ENCODE measurements at regions not wholly inside any gene's neighbourhood (a gene's known extent, or its start where the extent isn't known, plus 50 kb on each side); places are given as distances from the start of the nearest gene placed in this dataset.
A peak's percentile ranks its signal among the peaks of the same experiment; 100 is the strongest.

DNA sequence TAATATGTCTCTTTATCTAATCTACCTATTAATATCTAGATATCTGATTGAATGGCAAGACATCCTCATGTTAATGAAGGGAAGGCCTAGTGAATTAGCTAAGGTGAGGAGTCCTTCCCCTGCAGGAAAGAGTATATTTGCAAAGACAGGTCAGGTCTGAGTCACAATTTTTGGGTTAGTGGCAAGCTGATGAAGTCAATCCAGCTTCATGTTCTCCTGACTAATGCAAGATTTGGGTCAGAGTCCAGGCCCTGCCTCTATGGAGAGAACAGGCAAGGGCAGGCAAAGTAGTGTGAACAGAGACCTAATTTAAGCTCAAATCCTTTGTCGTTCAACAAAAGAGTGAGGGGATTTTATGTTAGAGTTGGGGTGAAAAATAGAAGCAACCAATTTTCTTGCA lies 496.7 kb downstream of the BMP2 start:
- in situ Hi-C loops (cut with MboI; ENCODE audit: low sequenced_read_pairs in 4 of 4) = no loop called here

DNA sequence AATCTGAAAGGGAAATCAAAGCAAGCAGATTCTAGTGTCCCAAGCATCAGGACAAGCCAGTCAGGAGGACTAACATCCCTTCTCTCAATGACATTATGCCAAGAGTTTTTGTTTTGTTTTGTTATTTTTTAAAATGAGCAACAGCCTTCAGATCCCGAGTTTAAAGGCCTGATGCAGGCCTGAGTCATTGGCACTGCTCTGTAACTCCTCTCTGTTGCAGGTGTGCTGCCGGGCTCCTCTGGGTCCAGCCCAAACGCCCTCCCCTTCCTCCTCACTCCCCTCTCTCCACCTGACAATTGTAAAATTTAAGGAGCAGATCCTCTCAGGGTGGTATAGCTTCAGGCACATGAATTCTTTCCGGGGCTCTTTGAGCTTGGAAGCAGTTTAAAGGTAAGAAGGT lies 502.0 kb downstream of the BMP2 start:
- Histone ChIP-seq H3K9me3 (no peaks in the 10 kb centered on the region), H3K27me3 (no peaks in the 10 kb centered on the region), H3K4me1 (no peaks in the 10 kb centered on the region), H3K27ac (no peak overlapping the region), H3K4me3 (no peak overlapping the region), H3K36me3 (no peaks in the 10 kb centered on the region)
- DNase-seq (no peak), ATAC-seq (no peak)
- in situ Hi-C loops (cut with MboI; ENCODE audit: low sequenced_read_pairs in 4 of 4) = no loop called here
- TF ChIP-seq, protein P1, sequence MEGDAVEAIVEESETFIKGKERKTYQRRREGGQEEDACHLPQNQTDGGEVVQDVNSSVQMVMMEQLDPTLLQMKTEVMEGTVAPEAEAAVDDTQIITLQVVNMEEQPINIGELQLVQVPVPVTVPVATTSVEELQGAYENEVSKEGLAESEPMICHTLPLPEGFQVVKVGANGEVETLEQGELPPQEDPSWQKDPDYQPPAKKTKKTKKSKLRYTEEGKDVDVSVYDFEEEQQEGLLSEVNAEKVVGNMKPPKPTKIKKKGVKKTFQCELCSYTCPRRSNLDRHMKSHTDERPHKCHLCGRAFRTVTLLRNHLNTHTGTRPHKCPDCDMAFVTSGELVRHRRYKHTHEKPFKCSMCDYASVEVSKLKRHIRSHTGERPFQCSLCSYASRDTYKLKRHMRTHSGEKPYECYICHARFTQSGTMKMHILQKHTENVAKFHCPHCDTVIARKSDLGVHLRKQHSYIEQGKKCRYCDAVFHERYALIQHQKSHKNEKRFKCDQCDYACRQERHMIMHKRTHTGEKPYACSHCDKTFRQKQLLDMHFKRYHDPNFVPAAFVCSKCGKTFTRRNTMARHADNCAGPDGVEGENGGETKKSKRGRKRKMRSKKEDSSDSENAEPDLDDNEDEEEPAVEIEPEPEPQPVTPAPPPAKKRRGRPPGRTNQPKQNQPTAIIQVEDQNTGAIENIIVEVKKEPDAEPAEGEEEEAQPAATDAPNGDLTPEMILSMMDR (IDR thresholded peaks at IDR 0.05 in 4 of 5, conservative IDR thresholded peaks at IDR 0.05 in 1 of 5) = no peak
- TF ChIP-seq POLR2A (IDR thresholded peaks at IDR 0.05) = no peak
- intact Hi-C loops (cut with DNase I; ENCODE audit: low total_unique reads) = no loop called here

More for the DNA sequence above, 496.7 kb downstream of the BMP2 start:
- no peaks in the 10 kb centered on the region for H3K27me3 ChIP-seq
- H3K4me1 ChIP-seq = no peaks in the 10 kb centered on the region
- TF ChIP-seq, protein P1 (IDR thresholded peaks at IDR 0.05 in 4 of 5, conservative IDR thresholded peaks at IDR 0.05 in 1 of 5) = no peak
- no peak for TF ChIP-seq POLR2A (IDR thresholded peaks at IDR 0.05)
- no peak for ATAC-seq
- intact Hi-C loops (cut with DNase I; ENCODE audit: low total_unique reads) = no loop called here
- no peak overlapping the region for H3K27ac ChIP-seq
- DNase-seq = no peak
- no peaks in the 10 kb centered on the region for H3K36me3 ChIP-seq
- no peaks in the 10 kb centered on the region for H3K9me3 ChIP-seq
- H3K4me3 ChIP-seq = no peak overlapping the region

DNA sequence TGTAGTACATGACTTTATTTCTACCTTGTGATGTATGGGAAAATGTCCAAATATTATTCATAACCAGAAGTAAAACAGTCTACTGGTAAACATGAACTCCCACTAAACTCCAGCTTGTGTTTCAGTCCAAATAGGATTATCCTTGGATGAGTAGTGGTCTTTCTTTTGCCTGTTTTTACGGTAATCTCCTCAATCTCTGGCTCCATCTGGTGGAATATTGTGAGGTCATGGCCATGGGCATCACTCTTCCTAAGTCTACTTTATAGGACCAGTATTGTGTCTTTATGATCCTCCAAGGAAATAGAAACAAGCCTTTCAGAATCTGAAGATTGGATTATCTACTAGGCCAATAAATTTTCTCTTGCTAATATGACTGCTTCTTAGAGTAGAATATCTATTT lies 505.0 kb downstream of the BMP2 start:
- H3K36me3 ChIP-seq = no peaks in the 10 kb centered on the region
- no peaks in the 10 kb centered on the region for H3K9me3 ChIP-seq
- H3K27me3 ChIP-seq = no peaks in the 10 kb centered on the region
- intact Hi-C loops (cut with DNase I; ENCODE audit: low total_unique reads) = no loop called here
- H3K4me3 ChIP-seq = no peak overlapping the region
- no peak overlapping the region for H3K27ac ChIP-seq
- in situ Hi-C loops (cut with MboI; ENCODE audit: low sequenced_read_pairs in 4 of 4) = no loop called here
- ATAC-seq = no peak
- H3K4me1 ChIP-seq = no peaks in the 10 kb centered on the region
- TF ChIP-seq, protein P1 (IDR thresholded peaks at IDR 0.05 in 4 of 5, conservative IDR thresholded peaks at IDR 0.05 in 1 of 5) = no peak
- TF ChIP-seq POLR2A (IDR thresholded peaks at IDR 0.05) = no peak
- no peak for DNase-seq

DNA sequence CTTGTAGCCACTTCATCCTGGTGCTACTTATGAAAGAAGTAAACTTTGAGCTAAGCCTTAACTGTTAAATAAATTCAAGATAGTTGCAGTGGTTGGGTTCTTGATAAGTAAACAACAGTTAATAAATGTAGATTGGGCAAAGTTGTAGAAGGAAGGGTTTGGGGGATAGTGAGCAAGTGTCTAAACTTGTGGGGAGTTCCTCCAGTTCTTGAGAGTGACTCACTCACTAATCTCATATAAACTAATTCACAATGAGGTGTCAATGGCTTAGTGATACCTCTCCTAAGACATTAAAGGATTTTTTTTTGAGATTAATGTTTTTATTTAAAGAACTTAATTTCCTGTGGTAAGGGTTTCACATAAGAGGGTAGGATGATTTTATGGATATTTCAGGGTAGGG lies 507.4 kb downstream of the BMP2 start:
- H3K4me3 ChIP-seq = no peak overlapping the region
- H3K9me3 ChIP-seq = no peaks in the 10 kb centered on the region
- in situ Hi-C loops (cut with MboI; ENCODE audit: low sequenced_read_pairs in 4 of 4) = loop anchor here (25.0 kb wide), 3 partner anchors 438 to 1138 kb away; partner anchors contain the start of gene BMP2 (in 3 of the 4)
- no peaks in the 10 kb centered on the region for H3K36me3 ChIP-seq
- no peaks in the 10 kb centered on the region for H3K27me3 ChIP-seq
- no peak for ATAC-seq
- H3K4me1 ChIP-seq = no peaks in the 10 kb centered on the region
- no peak overlapping the region for H3K27ac ChIP-seq
- TF ChIP-seq, protein P1 (IDR thresholded peaks at IDR 0.05 in 4 of 5, conservative IDR thresholded peaks at IDR 0.05 in 1 of 5) = no peak
- TF ChIP-seq POLR2A (IDR thresholded peaks at IDR 0.05) = no peak
- no peak for DNase-seq
- intact Hi-C loops (cut with DNase I; ENCODE audit: low total_unique reads) = no loop called here

DNA sequence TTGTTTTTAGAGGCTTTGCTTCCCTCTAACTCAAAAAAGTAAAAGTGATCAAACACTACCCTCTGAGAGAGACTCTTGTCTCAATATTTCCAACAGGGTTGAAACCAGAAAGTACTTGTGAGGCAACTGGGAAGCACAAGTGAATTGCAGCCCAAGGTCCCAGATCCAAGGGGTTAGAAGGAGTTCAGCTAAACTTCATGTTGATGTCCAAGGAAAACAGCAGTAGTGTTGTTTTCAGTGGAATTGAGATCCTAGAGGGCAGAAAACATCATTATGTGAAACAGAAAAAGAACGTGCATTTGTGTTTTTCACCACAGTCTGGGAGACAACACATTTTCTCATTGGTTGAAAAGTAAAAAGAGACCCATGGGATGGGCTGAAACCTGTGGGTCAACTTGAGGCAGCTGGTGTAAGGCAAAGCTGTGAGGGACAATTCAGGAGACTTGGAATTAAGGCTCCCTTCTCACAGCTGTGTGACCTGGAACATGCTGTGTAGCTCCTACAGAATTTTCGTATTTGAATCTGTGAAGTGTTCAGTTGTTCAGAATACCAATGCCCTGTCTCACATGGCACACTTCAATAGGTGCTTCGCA lies 508.3 kb downstream of the BMP2 start:
- no peaks in the 10 kb centered on the region for H3K36me3 ChIP-seq
- DNase-seq (no peak), ATAC-seq (peak in 1 of 2 donors; percentile 42)
- in situ Hi-C loops (cut with MboI; ENCODE audit: low sequenced_read_pairs in 4 of 4) = loop anchor here (25.0 kb wide), 3 partner anchors 438 to 1138 kb away; partner anchors contain the start of gene BMP2 (in 3 of the 4)
- no peak overlapping the region for H3K27ac ChIP-seq
- TF ChIP-seq, protein P1 (IDR thresholded peaks at IDR 0.05 in 4 of 5, conservative IDR thresholded peaks at IDR 0.05 in 1 of 5) = no peak
- no peak for TF ChIP-seq POLR2A (IDR thresholded peaks at IDR 0.05)
- H3K4me3 ChIP-seq = no peak overlapping the region
- H3K27me3 ChIP-seq = no peaks in the 10 kb centered on the region
- no peaks in the 10 kb centered on the region for H3K9me3 ChIP-seq
- intact Hi-C loops (cut with DNase I; ENCODE audit: low total_unique reads) = no loop called here
- no peaks in the 10 kb centered on the region for H3K4me1 ChIP-seq
